ENCODE measurements at regions not wholly inside any gene's neighbourhood (a gene's known extent, or its start where the extent isn't known, plus 50 kb on each side); places are given as distances from the start of the nearest gene placed in this dataset.

- H3K27me3 ChIP-seq (ENCODE audit: insufficient read depth, low read depth, severe bottlenecking): no peaks in the 10 kb centered on the region
- H3K4me3 ChIP-seq (ENCODE audit: low read depth, low read length): no peak overlapping the region
- no peaks in the 10 kb centered on the region for H3K36me3 ChIP-seq
- no peak overlapping the region for H3K27ac ChIP-seq
- DNase-seq: no peak
- no peaks in the 10 kb centered on the region for H3K9me3 ChIP-seq (ENCODE audit: severe bottlenecking)
- no peak for TF ChIP-seq CTCF (IDR thresholded peaks at IDR 0.05; ENCODE audit: low read depth, low read length)
These were observed 58.4 kb upstream of the ALDH1A1 start for GRCh38 chr9:73011181-73011750.

- no peak for DNase-seq
- no peak overlapping the region for H3K27ac ChIP-seq
- no peak for TF ChIP-seq CTCF (IDR thresholded peaks at IDR 0.05; ENCODE audit: low read depth, low read length)
- no peaks in the 10 kb centered on the region for H3K27me3 ChIP-seq (ENCODE audit: insufficient read depth, low read depth, severe bottlenecking)
- H3K36me3 ChIP-seq: no peaks in the 10 kb centered on the region
- no peak overlapping the region for H3K4me3 ChIP-seq (ENCODE audit: low read depth, low read length)
- H3K9me3 ChIP-seq (ENCODE audit: severe bottlenecking): no peaks in the 10 kb centered on the region
These were observed 56.9 kb upstream of the ALDH1A1 start for GRCh38 chr9:73009649-73010288.

GRCh38 chr9:73007966-73008672 lies 55.3 kb upstream of the ALDH1A1 start:
- no peak for TF ChIP-seq CTCF (IDR thresholded peaks at IDR 0.05; ENCODE audit: low read depth, low read length)
- Histone ChIP-seq H3K9me3 (ENCODE audit: severe bottlenecking) (no peaks in the 10 kb centered on the region), H3K4me3 (ENCODE audit: low read depth, low read length) (no peak overlapping the region)

GRCh38 chr9:73006986-73007385 lies 54.1 kb upstream of the ALDH1A1 start:
- Histone ChIP-seq H3K27me3 (ENCODE audit: insufficient read depth, low read depth, severe bottlenecking) (no peaks in the 10 kb centered on the region), H3K27ac (no peak overlapping the region), H3K36me3 (no peaks in the 10 kb centered on the region), H3K9me3 (ENCODE audit: severe bottlenecking) (no peaks in the 10 kb centered on the region), H3K4me3 (ENCODE audit: low read depth, low read length) (no peak overlapping the region)
- no peak for TF ChIP-seq CTCF (IDR thresholded peaks at IDR 0.05; ENCODE audit: low read depth, low read length)
- DNase-seq: no peak

More at GRCh38 chr9:73007966-73008672, 55.3 kb upstream of the ALDH1A1 start:
- Histone ChIP-seq H3K27ac (no peak overlapping the region), H3K36me3 (no peaks in the 10 kb centered on the region), H3K27me3 (ENCODE audit: insufficient read depth, low read depth, severe bottlenecking) (no peaks in the 10 kb centered on the region)
- DNase-seq: no peak
